Mucosa of stomach (tissue), 1 donor: ENCODE measurements at regions not wholly inside any gene's neighbourhood (a gene's known extent, or its start where the extent isn't known, plus 50 kb on each side); places are given as distances from the start of the nearest gene placed in this dataset.

Source experiments
- H3K27me3 ChIP-seq: one replicate; pipeline ENCODE4 v1.7.0; 2013; ENCODE audit warnings: mild to moderate bottlenecking, low read length; ENCODE audit not compliant: control insufficient read depth, insufficient read depth
- H3K36me3 ChIP-seq: one replicate; pipeline ENCODE4 v1.7.0; 2013; ENCODE audit warnings: low read length; ENCODE audit not compliant: control insufficient read depth, insufficient read depth
- H3K4me1 ChIP-seq: one replicate; pipeline ENCODE4 v1.7.0; 2013; ENCODE audit warnings: mild to moderate bottlenecking, low read length; ENCODE audit not compliant: control insufficient read depth, insufficient read depth
- H3K4me3 ChIP-seq: one replicate; pipeline ENCODE4 v1.7.0; 2013; ENCODE audit warnings: low read length
- H3K9ac ChIP-seq: one replicate; pipeline ENCODE4 v1.7.0; 2013; ENCODE audit warnings: mild to moderate bottlenecking, low read length, moderate library complexity
- H3K9me3 ChIP-seq: one replicate; pipeline ENCODE4 v1.7.0; 2013; ENCODE audit warnings: mild to moderate bottlenecking, low read length, moderate library complexity; ENCODE audit not compliant: control insufficient read depth
- donor health status: Pancreatic carcinoma.

DNA sequence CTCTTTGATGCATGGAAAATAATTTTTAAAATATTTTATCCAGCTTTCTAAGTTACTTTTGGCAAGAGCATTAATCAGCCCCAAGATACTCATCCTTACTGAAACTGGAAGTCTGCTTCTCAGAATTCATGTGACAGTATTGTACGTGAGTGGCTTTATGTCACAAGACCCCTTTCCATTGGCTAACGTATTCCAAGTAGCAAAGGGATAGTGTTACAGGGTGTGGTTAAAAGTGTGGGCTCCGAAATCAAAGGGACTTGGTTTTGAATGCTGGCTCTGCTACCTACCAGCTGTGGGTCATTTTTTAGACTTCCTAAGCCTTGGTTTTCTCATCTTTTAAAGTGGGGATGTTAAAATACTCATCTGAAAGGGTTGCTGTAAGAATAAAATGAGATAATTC is 91.7 kb downstream of the RHOU start:
- Histone ChIP-seq H3K4me3 (no peak overlapping the region), H3K27me3 (no peaks in the 10 kb centered on the region), H3K4me1 (peaks cover 35% of the 10 kb centered on the region), H3K36me3 (no peaks in the 10 kb centered on the region), H3K9me3 (no peaks in the 10 kb centered on the region), H3K9ac (no peak overlapping the region)

DNA sequence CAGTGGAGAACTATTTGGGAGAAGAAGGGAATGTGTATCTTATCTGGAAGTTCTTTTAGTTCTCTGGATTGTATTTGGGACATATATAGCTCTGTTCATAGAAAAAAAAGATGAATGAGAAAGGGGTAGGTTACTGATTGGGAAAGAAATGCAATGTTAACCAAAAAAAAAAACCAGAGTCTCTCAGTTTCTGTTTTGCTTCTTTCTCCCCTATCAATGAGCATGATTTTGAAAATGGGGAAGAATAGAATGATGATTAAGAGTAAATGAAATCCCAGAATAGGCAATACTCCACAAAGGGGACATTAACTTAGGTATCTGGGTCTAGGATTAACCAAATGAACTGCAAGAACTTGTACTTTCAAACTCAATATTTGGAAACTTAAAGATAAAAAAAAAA is 92.9 kb downstream of the RHOU start:
- H3K4me1 ChIP-seq = peaks cover 30% of the 10 kb centered on the region
- H3K27me3 ChIP-seq = no peaks in the 10 kb centered on the region
- no peak overlapping the region for H3K9ac ChIP-seq
- H3K4me3 ChIP-seq = no peak overlapping the region
- no peaks in the 10 kb centered on the region for H3K36me3 ChIP-seq
- H3K9me3 ChIP-seq = no peaks in the 10 kb centered on the region

DNA sequence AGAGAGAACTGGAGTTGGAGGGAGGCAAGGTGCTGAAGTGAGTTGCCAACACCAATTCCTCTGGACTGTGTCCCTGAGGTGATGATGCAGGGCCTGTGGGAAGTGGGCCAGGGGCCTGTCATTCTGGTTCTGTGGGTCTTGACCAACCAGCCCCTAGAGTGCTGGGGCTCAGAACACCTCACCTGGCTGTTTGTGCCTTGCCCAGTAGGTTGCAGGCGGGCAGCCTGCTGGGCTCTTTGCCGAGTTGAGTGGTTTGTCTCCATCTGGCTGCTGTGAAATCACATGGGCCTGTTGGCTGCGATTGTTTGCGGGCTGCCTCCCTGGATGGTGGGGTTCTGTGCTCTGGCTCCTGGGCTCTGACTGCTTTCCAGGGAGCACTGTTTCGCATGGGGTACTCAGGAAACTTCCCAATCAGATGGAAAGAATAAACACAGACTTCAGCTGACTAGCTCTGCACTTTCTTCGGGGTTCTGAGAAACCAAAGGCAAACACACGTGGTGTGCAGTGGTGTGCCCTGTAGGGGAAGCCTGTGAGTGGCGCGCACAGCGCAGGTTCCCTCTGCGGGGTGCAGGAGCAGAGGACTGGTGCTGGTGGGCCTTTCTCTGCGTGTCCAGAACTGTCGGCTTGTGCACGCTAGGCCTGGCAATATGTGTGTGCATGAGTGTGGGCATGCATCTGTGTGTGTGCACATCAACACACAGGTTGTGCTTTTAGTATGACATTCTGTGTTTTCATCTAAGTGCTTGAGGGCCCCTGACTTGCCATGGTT is 95.1 kb downstream of the RHOU start:
- peaks cover 45% of the 10 kb centered on the region for H3K4me1 ChIP-seq
- H3K4me3 ChIP-seq = no peak overlapping the region
- no peaks in the 10 kb centered on the region for H3K9me3 ChIP-seq
- no peaks in the 10 kb centered on the region for H3K36me3 ChIP-seq
- no peak overlapping the region for H3K9ac ChIP-seq
- H3K27me3 ChIP-seq = no peaks in the 10 kb centered on the region

DNA sequence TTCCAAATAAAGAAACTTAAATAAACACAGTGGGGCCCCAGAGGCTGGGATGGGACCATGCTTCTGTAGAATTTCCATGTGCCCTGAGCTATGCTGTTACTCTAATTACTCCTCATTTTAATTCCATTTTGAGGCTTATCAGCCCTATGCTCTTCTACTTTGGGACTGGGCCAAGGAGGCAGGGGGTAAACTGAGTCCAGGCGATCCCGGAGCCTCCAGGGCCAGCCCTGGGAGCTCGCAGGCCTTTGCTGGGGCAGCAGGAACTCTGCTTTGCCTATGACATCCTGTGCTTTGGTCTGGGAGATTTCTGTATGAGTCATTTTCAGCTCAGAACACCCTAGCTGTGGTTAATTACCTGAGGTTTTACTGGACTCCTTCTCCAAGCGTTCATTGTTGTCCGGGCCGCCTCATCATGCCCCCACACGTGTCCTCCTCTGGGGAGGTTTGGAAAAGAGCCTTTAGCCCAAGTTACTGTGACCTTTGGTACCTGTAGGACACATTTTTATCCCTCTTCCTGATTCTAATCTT is 95.7 kb downstream of the RHOU start:
- H3K36me3 ChIP-seq = no peaks in the 10 kb centered on the region
- H3K9ac ChIP-seq = no peak overlapping the region
- H3K9me3 ChIP-seq = no peaks in the 10 kb centered on the region
- H3K27me3 ChIP-seq = no peaks in the 10 kb centered on the region
- peaks cover 45% of the 10 kb centered on the region for H3K4me1 ChIP-seq
- no peak overlapping the region for H3K4me3 ChIP-seq

DNA sequence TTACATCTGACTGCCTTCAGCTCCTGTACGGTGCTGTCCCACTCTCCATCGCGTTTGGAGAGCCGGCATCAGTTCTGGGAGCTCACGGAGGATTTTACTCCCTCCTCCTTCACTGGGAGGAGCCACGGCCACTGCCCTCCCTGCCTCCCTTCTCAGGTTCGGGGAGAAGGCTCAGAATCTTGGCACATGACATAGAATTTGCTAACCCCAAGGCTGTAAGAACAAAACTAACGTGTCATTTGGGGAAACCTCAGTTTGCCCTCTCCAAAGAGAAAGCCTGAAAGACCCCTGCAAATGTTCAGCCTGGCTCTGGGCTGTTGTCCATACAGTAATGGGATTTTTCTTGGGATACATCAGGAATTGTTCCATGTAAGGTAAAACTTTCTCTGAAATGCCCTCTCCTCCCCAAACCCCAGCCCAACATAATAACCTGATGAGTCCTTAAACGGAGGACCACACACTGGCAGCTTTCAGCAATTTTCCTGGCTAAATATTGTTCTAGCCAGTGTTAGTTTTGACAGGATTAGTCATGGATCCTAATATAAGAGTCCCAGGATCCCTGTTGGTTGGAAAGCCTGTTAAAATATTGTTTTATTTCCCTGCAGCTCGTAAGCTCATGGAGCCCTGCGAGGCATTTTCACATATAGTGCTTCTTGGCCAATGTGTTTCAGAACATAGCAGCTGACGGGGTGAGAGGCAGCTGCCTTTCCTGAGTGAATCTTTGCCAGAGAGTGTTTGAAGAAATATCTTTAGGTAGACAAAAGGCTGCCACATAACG is 98.8 kb downstream of the RHOU start:
- Histone ChIP-seq H3K36me3 (no peaks in the 10 kb centered on the region), H3K27me3 (no peaks in the 10 kb centered on the region), H3K9ac (no peak overlapping the region), H3K4me3 (no peak overlapping the region), H3K4me1 (peaks cover 72% of the 10 kb centered on the region), H3K9me3 (no peaks in the 10 kb centered on the region)

DNA sequence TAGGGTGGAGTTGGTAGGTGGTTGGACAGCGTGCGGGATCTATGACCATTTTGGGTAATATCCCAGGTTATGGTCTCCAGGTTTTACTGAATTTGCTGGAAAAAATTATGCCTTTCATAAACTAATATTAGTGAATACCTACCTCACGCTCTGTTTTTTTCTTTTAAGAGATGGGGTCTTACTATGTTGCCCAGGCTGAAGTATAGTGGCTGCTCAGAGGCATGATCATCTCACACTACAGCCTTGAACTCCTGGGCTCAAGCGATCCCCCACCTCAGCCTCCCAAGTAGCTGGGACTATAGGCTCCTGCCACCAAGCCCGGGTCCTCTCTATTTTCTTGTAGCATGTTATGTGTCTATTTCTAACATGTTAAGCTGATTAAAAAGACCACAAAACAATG is 100.2 kb downstream of the RHOU start:
- H3K9ac ChIP-seq = no peak overlapping the region
- no peak overlapping the region for H3K4me3 ChIP-seq
- H3K4me1 ChIP-seq = peaks cover 69% of the 10 kb centered on the region
- no peaks in the 10 kb centered on the region for H3K9me3 ChIP-seq
- no peaks in the 10 kb centered on the region for H3K27me3 ChIP-seq
- H3K36me3 ChIP-seq = no peaks in the 10 kb centered on the region

DNA sequence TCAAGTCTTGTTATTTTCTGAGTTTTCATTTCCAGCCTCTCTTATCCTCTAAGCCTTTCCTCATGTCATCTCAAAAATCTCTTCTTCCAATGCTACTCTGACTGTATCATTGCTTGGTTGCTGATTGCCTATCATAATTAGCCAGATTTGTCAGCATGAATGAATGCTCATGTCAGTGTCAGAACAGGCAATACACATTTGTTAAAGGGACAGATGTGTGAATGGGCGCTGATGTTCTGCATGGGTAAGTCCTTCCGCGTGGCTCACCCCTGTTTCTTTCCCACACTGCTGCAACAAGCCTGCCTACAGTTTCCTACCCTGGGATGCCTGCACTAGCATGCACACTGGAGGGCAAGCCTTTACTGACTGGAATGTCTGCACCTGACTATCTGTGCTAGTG is 100.6 kb downstream of the RHOU start:
- H3K4me3 ChIP-seq = no peak overlapping the region
- no peaks in the 10 kb centered on the region for H3K36me3 ChIP-seq
- H3K9ac ChIP-seq = peak overlapping the region; percentile 31
- H3K9me3 ChIP-seq = no peaks in the 10 kb centered on the region
- H3K27me3 ChIP-seq = no peaks in the 10 kb centered on the region
- H3K4me1 ChIP-seq = peaks cover 64% of the 10 kb centered on the region

DNA sequence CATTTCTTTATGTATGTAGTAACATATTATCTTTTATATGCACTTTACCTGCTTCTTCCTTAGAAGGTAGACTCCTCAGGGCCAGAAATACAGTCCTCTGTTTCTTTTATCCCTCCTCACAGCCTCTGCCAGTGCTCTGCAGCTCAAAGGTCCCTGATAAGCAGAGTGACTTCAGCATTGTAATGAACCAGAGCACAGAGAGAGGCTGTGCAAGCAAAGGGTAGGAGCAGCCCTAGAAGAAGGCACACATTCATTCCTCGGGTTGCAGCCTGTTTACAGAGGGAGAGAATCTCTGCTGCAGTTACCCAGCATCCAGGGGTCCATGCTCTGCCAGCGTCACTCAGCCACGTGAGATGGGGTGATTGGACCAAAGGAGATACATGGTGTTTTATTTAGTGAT is 101.1 kb downstream of the RHOU start:
- Histone ChIP-seq H3K4me3 (no peak overlapping the region), H3K4me1 (peaks cover 59% of the 10 kb centered on the region), H3K36me3 (no peaks in the 10 kb centered on the region), H3K9ac (peak overlapping the region; percentile 67), H3K9me3 (no peaks in the 10 kb centered on the region), H3K27me3 (no peaks in the 10 kb centered on the region)

DNA sequence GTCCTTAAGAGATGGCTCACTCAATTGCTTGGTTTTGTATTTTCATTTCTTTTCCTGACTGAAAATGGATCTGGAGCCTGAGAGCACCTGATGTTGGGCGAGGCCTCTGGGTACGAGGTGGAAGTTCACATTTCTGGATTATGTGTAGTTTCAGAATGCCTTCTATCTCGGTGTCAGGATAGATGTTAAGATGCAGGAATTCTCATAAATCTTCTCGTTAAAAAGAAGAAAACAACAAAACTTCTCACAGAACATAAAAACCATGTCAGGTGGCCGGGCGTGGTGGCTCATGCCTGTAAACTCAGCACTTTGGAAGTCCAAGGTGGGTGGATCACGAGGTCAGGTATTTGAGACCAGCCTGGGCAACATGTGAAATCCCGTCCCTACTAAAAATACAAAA is 101.8 kb downstream of the RHOU start:
- peak overlapping the region; percentile 71 for H3K9ac ChIP-seq

DNA sequence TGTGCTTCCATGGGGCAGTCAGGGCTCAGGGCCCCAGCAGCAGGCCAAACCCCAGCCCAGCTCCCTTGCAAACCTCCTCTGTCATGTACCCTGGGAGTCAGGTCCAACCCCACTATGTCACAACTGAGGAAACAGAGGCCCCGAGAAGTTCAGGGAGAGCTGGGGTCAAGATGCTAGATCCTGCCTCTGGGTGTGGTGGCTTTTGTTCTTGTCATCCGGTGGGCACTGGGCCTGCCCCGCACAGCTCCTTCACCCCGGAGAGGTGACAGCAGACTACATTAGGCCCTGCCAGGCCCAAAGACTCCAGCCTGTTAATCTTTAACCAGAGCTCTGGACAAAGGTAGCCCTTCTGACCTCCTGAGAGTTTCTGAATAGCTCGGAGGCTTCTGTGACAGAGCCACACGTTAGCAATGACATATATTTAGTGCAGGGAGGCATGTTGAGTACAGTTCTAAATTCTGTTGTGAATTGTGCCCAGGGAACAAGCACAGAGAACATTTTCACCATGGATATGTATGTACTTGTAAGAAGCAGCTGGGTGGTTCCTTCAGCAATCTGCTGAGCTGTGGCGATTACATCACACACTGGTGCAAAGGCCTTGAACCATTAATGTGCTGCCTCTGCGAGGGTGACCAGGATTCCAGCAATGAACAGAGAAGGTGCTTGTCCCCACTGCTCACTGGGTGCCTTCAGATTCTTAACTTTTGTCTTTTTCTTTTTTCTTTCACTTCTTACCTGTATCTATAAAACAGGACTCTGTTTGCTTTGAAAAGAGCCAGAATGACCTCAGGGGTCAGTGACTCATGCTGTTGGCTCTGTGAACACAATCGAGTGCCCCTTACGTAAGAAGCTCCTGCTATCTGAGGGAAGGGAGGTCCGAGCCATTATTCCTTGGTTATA is 102.8 kb downstream of the RHOU start:
- no peaks in the 10 kb centered on the region for H3K27me3 ChIP-seq
- H3K36me3 ChIP-seq = no peaks in the 10 kb centered on the region
- no peaks in the 10 kb centered on the region for H3K9me3 ChIP-seq
- H3K9ac ChIP-seq = peak overlapping the region; percentile 71
- H3K4me1 ChIP-seq = peaks cover 68% of the 10 kb centered on the region
- H3K4me3 ChIP-seq = no peak overlapping the region

More for the DNA sequence above, 101.8 kb downstream of the RHOU start:
- Histone ChIP-seq H3K4me1 (peaks cover 61% of the 10 kb centered on the region), H3K9me3 (no peaks in the 10 kb centered on the region), H3K4me3 (no peak overlapping the region), H3K36me3 (no peaks in the 10 kb centered on the region), H3K27me3 (no peaks in the 10 kb centered on the region)

DNA sequence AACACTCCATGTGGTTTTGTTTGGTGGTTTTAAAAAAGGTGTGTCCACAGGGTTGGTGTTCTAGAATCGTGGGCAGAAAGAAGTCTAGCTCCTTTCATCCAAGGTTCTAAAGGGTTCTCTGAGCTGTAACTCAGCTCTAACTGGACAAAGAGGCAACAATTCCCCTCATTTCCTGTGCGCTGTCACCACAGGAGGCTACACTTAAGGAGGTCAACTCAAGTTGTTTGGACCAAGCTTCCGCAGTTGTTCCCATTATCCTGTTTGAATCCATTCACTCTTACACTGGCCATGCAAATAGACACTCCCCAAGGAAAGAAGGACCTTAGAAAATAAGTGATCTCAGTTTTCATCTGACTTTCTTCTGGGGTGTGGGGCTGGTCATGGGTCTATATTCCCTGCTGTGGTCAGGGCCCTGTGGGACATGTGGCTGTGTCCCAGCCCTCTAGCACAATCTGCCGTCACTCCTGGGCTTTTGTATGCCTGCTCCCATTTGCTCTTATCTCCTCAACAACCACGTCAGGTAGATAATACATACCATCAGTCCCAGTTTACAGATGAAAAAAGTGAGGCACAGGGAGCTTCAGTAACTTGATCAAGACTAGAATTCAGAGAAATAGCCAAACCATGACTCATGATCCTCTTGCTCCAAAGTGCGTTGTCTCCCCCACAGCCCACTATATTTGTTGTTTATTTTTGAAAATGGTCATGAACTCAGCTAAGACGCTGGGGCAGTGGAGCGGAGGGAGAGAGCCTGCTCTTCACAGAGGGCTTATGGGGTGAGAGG is 103.6 kb downstream of the RHOU start:
- H3K9ac ChIP-seq = peak overlapping the region; percentile 4

More for the DNA sequence above, 103.6 kb downstream of the RHOU start:
- no peak overlapping the region for H3K4me3 ChIP-seq
- no peaks in the 10 kb centered on the region for H3K9me3 ChIP-seq
- H3K27me3 ChIP-seq = no peaks in the 10 kb centered on the region
- H3K36me3 ChIP-seq = no peaks in the 10 kb centered on the region
- peaks cover 66% of the 10 kb centered on the region for H3K4me1 ChIP-seq
